Dermis microvascular lymphatic vessel endothelial cell (primary cell): ENCODE measurements at regions not wholly inside any gene's neighbourhood (a gene's known extent, or its start where the extent isn't known, plus 50 kb on each side); places are given as distances from the start of the nearest gene placed in this dataset.

Source experiments
- DNase-seq, 2 donors: peaks; one replicate each; pipeline versions ENCODE4 v3.0.0 to v3.0.0-alpha.2; 2010; ENCODE audit warnings: low read depth in 2 of 2

DNA sequence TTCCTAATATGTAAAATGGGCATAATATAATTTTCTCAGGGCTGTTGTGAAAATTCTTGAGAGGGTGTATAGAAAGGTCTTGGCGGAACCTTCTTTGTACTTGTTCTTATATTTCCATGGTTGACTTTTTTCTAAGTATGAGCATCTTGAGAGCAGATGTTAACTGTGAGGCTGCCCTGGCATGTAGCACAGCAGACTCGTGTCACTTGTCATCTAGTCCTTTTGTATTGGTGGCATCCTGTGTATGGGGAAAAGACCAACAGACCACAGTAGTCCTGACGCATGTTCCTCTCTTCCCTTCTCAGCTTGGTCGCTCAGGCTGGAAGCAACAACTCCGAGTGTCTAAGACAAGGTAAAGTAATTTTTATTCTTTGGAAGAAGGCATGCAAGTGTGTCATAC, 153.8 kb upstream of the ZBED5 start:
- DNase-seq: no peak

DNA sequence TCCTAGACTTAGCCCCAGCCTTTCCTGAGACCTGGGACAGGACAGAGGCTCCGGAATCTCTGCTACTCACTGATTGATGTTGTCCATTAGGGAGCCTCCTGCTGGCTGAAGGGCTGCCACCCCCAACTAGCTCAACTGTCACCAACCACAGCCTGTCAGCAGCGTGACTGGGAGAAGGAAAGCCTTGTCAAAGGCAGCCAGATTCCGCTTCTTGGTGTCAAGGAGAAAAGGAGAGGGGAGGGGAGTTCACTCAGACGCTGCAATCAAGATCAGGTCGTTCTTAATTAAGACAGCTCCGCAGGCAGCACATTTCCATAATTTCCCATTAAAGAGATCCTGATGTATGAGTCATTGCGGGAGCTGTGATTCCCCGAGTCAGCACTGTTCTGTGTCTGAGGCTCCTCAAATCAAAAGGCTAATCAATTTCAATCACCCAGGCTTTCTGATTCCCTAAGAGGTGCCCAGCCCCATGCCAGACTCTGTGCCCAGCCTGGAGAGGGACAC, 152.8 kb upstream of the ZBED5 start:
- peak; percentile 7 to 38 for DNase-seq

DNA sequence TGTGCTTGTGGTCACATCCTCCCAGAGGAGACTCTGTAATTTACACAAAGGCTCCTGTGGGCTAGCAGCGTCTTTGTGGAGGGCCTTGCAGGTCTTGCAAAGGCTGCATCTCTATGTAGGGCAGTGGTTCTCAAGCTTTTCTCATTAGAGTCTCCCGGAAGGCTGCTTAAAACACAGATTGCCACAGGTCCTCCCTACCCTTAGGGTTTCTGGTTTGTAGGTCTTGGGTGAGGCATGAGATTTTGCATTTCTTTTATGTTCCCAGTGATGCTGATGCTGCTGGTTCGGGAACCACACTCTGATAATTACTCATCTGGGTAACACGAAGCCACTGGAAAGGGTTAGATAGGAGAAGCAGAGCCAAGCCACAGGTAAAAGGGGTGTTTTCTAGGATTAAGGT, 151.3 kb upstream of the ZBED5 start:
- DNase-seq: no peak

DNA sequence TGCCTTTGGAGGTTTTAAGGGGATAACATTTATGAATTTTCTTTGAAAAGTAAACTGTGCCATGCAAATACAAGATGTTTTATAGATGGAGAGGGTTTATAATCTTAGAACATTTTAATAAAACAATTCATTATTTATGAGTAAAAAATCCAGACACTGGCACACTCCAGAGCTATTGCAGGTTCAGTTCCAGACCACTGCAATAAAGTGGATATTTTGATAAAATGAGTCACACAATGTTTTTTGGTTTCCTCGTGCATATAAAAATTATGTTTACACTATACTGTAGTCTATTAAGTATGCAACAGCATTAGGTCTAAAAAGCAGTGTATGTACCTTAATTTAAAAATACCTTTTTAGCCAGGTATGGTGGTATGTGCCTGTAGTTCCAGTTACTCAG, 146.2 kb upstream of the ZBED5 start:
- no peak for DNase-seq

DNA sequence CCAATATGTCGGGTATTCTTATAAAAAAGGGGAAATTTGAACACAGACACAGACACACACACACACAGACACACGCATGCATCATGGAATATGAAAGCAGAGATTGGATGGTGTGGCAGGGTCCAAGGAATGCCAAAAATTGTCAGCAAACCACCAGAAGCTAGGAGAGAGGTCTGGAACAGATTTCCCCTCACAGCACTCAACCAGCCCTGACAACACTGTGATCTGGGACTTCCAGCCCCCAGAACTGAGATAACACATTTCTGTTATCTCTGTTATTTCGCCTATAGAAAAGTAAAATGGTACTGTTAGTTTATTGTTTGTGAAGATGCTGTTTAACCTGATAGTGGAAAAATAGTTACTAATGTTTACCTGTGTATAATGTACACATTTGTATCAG, 145.4 kb upstream of the ZBED5 start:
- no peak for DNase-seq

DNA sequence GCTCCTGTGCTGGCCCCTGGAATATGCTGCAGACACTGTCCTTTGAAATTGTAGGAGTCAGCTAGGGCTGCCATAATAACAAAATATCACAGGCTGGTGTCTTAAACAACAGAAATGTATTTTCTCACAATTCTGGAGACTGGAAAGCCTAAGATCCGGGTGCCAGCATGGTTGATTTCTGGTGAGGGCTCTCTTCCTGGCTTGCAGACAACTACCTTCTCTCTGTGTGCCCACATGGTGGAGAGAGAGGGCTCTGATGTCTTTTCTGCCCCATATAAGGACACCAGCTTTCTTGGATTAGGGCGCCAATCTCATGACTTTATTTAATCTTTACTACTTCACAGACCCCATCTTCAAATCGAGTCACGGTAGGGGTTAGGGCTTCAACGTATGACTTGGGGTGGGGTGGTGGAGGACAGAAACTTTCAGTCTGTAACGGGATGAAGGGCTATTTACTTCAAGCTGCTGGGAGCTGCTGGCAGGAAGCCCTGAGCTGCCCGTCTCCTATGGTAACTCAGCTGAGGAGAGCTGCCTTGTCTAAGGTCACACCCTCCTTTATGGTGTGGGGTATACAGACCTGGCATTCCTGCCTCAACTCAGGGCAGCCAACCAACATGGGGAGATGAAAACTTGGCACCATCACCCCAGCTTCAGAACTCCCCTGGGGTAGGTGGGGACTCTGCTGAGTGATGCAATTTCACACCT, 142.9 kb upstream of the ZBED5 start:
- no peak for DNase-seq

DNA sequence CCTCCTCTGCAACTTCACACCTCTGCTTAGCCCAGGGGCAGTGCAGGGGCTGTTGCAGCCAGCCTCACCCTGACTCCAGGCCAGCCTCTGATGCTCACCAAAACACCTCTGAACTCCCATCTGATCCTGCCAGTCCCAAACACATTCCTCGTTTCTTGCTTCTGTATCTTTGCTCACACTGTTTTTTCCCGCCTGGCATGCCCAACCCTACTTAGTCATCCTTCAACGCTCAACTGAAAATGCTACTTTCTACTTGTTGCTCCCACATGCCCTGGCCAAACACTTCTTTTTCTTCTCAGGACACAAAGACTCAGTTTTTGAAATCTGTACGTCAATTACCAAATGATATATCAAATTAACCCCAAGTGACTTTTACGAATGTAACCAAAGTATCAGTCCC, 140.8 kb upstream of the ZBED5 start:
- no peak for DNase-seq

DNA sequence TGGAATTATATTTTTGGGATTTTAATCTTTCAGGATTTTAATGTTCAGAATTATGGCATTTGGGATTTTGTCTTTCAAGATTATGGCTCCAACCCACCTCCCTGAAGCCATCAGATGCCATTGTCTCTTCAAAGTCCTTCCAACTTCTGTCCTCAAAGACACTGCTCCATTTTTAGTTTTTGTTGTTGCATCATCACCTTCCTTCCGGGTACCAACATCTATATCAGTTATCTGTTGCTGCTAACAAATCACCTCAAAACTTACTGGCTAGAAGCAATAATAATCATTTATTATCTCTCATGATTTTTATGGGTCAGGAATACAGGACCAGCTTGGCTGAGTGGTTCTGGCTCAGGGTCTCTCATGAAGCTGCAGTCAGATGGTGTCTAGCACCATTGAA, 138.8 kb upstream of the ZBED5 start:
- DNase-seq: no peak

DNA sequence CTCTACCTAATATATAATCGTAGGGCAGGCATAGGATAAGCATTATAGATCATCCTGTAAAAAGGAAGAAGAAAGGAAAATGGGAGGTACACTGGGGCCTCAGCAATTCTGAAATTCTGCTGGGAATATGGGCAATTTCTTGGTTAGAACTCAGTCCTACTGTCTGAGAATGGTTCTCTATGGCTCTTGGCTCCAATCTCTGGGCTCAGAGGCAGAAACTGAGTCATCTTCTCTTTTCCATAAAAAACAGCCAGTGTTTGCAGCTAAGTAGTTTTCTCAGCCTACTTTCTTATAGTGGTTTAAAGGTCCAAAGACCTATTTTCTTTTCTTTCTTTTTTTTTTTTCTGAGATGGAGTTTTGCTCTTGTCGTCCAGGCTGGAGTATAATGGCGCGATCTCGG, 135.8 kb upstream of the ZBED5 start:
- no peak for DNase-seq

DNA sequence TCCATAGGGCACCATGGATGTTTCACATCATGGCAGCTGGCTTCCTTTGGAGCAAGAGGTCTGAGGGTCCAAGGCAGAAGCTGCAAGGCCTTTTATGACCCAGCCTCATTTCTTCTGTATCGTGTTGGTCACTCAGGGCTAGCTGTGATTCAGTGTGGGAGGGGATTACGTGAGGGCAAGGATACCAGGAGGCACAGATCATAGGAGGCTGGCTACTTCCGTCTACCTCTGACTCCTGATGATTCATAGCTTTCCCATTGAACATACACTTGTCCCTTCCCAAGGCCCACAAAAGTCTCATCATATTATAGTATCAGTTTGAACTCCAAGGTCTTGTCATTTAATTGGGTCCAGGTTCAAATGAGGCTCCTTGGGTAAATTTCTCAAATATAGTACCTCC, 135.3 kb upstream of the ZBED5 start:
- DNase-seq: no peak

DNA sequence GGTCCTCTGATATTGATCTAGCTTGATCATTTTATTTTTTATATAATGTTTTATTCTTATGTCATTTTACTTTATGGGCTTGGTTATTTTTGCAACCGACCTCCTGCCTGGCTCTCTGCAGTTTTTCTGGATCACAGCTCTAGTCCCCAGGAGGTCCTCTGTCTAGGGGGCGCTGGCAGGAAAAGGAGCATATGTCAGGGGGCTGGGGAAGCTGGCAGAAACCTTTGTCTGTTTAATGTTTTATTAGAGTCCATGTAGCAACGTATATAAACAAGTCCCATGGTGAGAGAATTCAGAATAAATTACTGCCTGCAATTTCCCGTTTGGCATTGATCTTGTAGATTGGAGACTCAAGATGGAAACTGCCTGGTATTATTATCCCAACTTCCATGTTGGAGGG, 133.5 kb upstream of the ZBED5 start:
- DNase-seq: no peak

DNA sequence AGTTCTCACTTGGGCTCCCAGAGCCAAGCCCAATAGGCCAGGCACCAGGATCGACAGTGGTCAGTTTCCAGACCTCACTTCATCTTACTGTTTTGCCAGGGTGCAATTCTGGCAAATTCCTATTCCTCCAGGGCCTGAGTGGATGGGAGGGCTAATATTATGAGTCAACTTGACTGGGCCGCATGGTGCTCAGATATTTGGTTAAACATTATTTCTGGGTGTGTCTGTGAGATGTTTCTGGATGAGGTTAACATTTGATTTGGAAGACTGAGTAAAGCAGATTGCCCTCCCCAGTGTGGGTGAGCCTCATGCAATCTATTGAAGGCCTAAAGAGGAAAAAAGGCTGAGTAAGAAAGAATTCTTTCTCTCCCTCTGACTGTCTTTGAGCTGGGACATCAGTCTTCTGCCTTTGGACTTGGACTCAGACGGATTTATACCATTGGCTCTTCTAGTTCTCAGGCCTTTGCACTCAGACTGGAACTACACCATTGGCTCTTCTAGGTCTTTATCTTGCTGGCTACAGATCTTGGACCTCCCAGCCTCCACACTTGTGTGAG, 132.9 kb upstream of the ZBED5 start:
- no peak for DNase-seq

DNA sequence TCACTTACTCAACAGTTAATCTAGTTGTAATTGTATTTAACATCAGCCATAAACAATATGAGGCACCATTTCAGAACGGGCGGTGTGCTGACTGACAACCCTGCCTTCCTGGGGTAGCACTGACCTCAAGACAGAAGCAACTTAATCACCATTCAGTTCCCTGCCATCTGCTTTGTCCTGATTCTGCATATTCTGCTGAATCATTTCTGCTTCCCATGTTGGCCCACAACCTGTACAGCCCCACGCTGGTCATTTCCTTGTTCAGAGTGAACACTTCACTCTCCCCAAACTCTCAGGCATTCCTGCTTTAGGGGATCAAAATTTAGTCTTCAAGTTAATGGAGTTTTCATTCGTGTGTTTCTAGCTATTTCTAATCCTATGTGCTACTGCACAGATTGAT, 132.3 kb upstream of the ZBED5 start:
- no peak for DNase-seq

DNA sequence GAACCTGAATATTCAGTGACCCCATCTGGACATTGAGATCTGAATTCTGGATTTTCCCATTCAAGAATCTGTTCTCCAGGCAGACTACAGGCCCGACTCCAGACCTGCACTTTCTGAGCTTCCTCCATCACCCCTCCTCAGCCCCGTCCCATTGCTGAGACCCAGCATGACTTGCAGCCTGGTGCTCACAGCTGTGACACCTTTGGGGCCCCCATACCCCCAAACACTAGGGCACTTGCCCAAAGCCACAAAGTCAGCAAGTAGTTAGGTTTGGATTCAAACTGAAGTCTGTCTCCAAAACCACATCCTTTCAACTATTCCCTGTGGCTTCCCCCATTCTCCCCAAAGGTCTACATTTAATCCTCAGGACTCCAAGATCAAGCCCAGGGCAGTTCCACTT, 128.2 kb upstream of the ZBED5 start:
- DNase-seq: no peak

DNA sequence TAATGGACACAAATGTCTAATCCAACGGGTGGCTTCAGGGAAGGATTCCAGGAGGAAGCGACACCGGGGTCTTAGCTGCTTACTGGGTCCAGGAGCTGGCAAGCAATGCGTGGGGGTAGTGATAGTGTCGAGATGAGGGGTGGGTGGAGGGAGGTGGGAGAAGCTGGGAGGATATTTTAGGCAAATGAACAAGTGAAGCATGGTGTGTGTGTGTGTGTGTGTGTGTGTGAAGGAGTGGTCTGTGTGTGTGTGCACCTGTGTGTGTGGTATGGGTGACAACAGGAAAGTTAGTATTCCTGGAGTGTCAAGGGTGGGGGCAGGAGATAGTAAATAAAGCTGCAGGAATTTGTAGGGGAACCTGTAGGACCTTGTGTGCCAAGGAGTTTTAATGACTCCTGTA, 126.9 kb upstream of the ZBED5 start:
- no peak for DNase-seq

DNA sequence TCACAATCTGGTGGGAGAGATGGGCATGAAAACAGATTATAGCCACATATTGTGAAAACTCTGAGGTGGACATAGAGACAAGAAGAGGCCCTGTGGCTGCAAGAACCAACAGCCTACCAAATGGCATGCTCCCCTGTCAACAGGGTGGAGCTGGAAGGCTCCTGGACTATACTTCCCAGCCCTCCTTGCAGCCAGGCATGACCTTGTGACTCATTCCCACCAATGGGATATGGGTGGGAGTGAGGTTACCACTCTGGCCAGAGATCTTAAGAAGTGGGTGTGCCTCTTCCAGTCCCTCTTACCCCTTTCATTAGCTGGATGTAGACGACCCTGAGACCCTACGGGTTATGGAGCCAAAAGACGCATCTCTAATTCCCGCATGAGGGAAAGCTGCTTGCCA, 126.4 kb upstream of the ZBED5 start:
- DNase-seq: no peak

DNA sequence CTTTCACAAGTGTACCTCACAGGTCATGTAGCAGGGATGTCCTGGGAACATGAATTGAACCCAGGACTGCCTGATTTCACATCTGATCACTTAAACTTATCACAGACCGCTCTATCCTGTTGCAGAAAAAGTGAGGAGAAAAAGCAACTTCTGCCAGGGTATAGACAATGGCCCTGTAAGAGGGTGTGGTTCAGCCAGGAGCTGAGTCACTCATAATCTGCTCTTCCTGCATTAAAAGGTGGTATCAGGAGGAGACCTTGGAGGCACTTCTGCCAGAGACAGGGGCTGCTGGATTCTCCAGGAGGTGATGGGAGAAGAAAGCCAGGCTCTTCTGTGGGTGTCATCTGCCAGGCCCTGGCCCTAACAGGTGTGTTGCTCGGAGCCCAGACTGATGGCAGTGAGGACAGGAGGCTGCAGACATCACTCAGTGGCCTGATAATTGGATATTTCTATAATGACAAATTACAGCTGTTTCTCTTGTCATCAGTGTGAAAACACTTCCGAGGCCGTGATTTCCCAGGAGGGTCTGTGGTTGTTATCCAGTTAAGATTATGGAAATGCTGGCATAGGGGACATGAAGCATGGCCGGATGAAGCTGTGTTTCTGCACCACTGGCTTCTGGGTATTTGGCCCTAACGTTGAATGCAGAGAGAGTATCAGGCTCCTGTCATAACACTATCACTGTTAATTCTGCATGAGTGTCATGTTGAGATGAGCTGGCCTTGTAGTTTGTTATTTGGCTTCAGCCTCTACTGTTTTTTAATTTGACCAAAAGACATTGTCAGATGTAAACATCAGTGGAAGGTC, 125.1 kb upstream of the ZBED5 start:
- no peak for DNase-seq

DNA sequence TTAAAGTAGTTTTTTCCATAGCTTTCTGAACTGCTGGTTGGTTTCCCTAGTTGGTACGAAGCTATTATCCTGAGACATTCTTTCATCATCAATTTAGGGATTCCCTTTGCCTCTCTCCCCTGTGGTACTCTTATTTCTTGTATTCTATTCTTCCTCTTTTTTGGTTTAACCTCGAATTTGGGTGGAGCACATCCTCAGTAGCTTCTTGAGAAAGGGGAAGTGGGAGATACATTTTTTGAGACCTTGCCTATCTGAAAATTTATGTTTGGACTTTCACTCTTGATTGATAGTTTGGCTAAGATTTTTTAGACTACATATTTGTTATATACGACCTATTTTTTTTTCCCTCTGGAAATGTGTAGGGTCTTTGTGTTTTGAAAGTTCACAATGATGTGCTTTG, 121.7 kb upstream of the ZBED5 start:
- no peak for DNase-seq

DNA sequence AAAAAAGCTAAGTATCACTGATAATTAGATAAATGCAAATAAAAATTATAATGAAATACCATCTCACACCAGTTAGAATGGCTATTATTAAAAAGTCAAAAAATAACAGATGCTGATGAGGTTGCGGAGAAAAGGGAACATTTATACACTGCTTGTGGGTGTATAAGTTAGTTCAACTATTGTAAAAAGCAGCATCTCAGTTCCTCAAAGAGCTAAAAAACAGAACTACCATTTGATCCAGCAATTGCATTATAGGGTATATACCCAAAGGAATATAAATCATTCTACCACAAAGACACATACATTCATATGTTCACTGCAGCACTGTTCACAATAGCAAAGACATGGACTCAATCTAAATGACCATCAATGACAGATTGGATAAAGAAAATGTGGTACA, 120.3 kb upstream of the ZBED5 start:
- no peak for DNase-seq

DNA sequence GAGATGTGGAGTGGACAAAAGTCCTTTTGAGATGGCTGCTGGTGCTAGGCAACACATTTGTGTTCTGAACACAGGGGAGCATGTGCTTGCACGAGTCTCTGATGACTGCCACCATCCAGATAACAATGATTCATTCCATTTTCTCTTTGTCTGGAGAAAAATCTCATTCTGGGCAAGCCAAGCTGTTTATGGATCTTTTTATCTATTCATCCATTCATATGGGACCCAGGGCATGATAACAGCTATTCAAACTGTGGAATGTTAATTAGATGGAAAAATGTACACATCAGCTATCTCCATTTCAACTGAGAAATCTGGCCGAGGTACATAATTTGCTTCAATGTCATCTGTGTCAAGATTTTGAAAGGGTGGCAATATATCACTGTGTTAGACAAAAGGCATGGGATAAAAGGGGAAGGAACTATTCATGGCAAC, 117.5 kb upstream of the ZBED5 start:
- no peak for DNase-seq

DNA sequence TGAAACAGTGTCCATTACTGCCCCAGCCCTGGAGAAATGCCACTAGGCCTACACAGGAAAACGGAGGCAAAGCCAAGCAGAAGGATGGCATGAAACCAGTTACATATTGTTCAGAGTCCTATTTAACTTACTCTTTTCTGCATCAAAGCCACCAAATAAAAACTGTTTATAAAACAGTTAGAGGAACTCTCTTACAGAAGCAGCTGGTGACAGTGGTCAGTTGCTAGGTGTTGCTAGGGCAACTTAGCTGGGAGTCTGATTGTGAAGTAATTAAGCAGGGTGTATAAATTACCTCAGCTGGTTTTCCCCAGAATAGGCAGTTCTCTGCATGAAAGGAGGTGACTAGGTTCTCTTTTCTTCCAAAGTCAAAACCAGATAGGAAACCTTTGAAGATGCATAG, 115.6 kb upstream of the ZBED5 start:
- no peak for DNase-seq

DNA sequence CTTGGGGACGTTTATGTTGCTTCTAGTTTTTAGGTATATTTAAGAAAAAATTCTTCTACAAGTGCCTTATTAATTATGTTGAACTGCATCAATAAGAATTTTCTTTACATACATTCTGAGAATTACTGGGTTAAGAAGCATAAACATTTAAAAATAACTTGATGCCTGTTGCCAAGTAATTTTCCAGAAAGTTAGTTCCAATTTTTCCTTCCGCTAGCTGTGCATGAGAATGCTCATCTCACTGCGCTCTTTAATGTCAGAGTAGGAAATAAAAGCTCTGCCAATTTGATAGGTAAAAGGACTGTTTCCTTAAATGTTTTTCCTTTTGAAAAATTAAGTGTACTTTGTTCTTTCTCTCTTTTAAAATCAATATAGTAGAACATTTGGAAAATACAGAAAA, 113.1 kb upstream of the ZBED5 start:
- DNase-seq: no peak

DNA sequence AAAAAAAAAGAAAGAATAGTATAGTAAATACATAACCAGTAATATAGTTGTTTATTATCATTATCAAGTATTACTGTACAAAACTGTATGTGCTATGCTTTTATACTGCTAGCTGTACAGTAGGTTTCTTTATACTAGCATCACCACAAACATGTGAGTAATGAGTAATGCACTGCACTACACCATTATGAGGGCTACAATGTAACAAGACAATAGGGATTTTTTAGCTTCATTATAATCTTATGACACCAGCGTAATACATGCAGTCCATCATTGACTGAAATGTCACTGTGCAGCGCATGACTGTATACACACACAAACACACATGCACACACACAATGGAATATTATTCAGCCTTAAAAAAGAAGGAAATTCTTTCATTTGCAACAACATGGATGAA, 111.5 kb upstream of the ZBED5 start:
- no peak for DNase-seq
